Pons (tissue), 1 donor: ENCODE measurements at regions not wholly inside any gene's neighbourhood (a gene's known extent, or its start where the extent isn't known, plus 50 kb on each side); places are given as distances from the start of the nearest gene placed in this dataset.

Source experiments
- DNase-seq: peaks from one replicate; pipeline ENCODE4 v3.0.0-alpha.2; 2016; ENCODE audit warnings: low spot score

- no peak for DNase-seq
Observed at GRCh38 chr6:167566711-167567141, 241.8 kb downstream of the TTLL2 start.

GRCh38 chr6:167567142-167568033, 242.5 kb downstream of the TTLL2 start:
- peak; percentile 43 for DNase-seq

- no peak for DNase-seq
Observed at GRCh38 chr6:167568407-167569024, 243.6 kb downstream of the TTLL2 start.

- no peak for DNase-seq
Observed at GRCh38 chr6:167569041-167569805, 244.3 kb downstream of the TTLL2 start.

GRCh38 chr6:167569879-167570278, 245.0 kb downstream of the TTLL2 start:
- no peak for DNase-seq

GRCh38 chr6:167570460-167571400, 245.8 kb downstream of the TTLL2 start:
- DNase-seq: no peak

- DNase-seq: no peak
Observed at GRCh38 chr6:167571550-167571949, 246.7 kb downstream of the TTLL2 start.

GRCh38 chr6:167572106-167572505, 247.2 kb downstream of the TTLL2 start:
- DNase-seq: no peak

- DNase-seq: no peak
Observed at GRCh38 chr6:167572841-167573271, 248.0 kb downstream of the TTLL2 start.

GRCh38 chr6:167573461-167574215, 248.8 kb downstream of the TTLL2 start:
- DNase-seq: no peak

- no peak for DNase-seq
Observed at GRCh38 chr6:167574431-167575151, 249.7 kb downstream of the TTLL2 start.

GRCh38 chr6:167575158-167575696, 250.3 kb downstream of the TTLL2 start:
- DNase-seq: no peak

GRCh38 chr6:167576050-167576741, 250.5 kb upstream of the AFDN start:
- DNase-seq: no peak

GRCh38 chr6:167576828-167577503, 249.7 kb upstream of the AFDN start:
- no peak for DNase-seq

GRCh38 chr6:167577891-167578361, 248.8 kb upstream of the AFDN start:
- no peak for DNase-seq

- DNase-seq: no peak
Observed at GRCh38 chr6:167578371-167578901, 248.3 kb upstream of the AFDN start.

GRCh38 chr6:167579806-167580618, 246.7 kb upstream of the AFDN start:
- no peak for DNase-seq
